K562 (cell line): ENCODE measurements at regions not wholly inside any gene's neighbourhood (a gene's known extent, or its start where the extent isn't known, plus 50 kb on each side); places are given as distances from the start of the nearest gene placed in this dataset.

Experiments
- CBFB ChIP-seq: sonication (generic); formaldehyde crosslinking; IDR thresholded peaks from 2 replicates; pipeline ENCODE4 v1.4.0; 2020; ENCODE audit warnings: mild to moderate bottlenecking, missing genetic modification reagents
- CEBPB ChIP-seq: fragments of 450-650 bp; IDR thresholded peaks from 2 replicates; pipeline ENCODE4 v1.6.1; 2016; ENCODE audit warnings: missing genetic modification characterization, missing compliant biosample characterization
- EHMT2 ChIP-seq: fragments of 450-650 bp; IDR thresholded peaks from 2 replicates; pipeline ENCODE4 v1.6.1; 2018; ENCODE audit warnings: antibody characterized with exemption
- HLTF ChIP-seq: fragments of 450-650 bp; IDR thresholded peaks from 2 replicates; pipeline ENCODE4 v1.6.1; 2016
- KDM1A ChIP-seq, 2 experiments: fragments of 450-650 bp; IDR thresholded peaks; 2 replicates each; pipeline ENCODE4 v1.6.1; 2016; ENCODE audit warnings: mild to moderate bottlenecking in 2 of 2
- MAFF ChIP-seq: IDR thresholded peaks from 2 replicates; pipeline ENCODE4 v1.6.1; 2012; ENCODE audit warnings: low read length, improper control_type of control experiment
- NRF1 ChIP-seq, 2 experiments: fragments of 450-650 bp; IDR thresholded peaks in 1 of 2; conservative IDR thresholded peaks in 1 of 2; 2 replicates each; pipeline ENCODE4 v1.6.1; 2014; ENCODE audit warnings: mild to moderate bottlenecking in 2 of 2
- RBM15 ChIP-seq: fragments of 200-400 bp; formaldehyde crosslinking; IDR thresholded peaks from 2 replicates; pipeline ENCODE4 v1.6.1; 2018; ENCODE audit warnings: mild to moderate bottlenecking, low read length, moderate library complexity; ENCODE audit not compliant: insufficient read depth
- ZNF408 ChIP-seq: fragments of 250-450 bp; sonication (Bioruptor Pico); IDR thresholded peaks from 2 replicates; pipeline ENCODE4 v1.4.0; 2020; ENCODE audit warnings: low read depth, mild to moderate bottlenecking, moderate library complexity
- ZNF79 ChIP-seq: fragments of 250-450 bp; sonication (Bioruptor Pico); IDR thresholded peaks from 2 replicates; pipeline ENCODE4 v1.4.0; 2020; ENCODE audit warnings: low read depth, mild to moderate bottlenecking, moderate library complexity
- TF ChIP-seq, protein P1 (sequence below): fragments of 450-650 bp; IDR thresholded peaks from 2 replicates; pipeline ENCODE4 v1.6.1; 2016; ENCODE audit warnings: missing biosample characterization, missing genetic modification characterization
- TF ChIP-seq, protein P2 (sequence below): fragments of 250-450 bp; sonication (Bioruptor Pico); IDR thresholded peaks from 2 replicates; pipeline ENCODE4 v1.4.0; 2020; ENCODE audit warnings: borderline replicate concordance
- TF ChIP-seq, protein P3 (sequence below): sonication (generic); formaldehyde crosslinking; IDR thresholded peaks from 2 replicates; pipeline ENCODE4 v1.8.1; 2022; ENCODE audit warnings: missing genetic modification reagents
- TF ChIP-seq, protein P4 (sequence below): fragments of 200-400 bp; formaldehyde crosslinking; IDR thresholded peaks from 2 replicates; pipeline ENCODE4 v1.6.1; 2017; ENCODE audit warnings: mild to moderate bottlenecking, low read depth, low read length, moderate library complexity
- TF ChIP-seq, protein P5 (sequence below): sonication (generic); formaldehyde crosslinking; IDR thresholded peaks from 2 replicates; pipeline ENCODE4 v1.8.1; 2023; ENCODE audit warnings: mild to moderate bottlenecking, missing genetic modification reagents
- TF ChIP-seq, protein P6 (sequence below): fragments of 150-350 bp; conservative IDR thresholded peaks from 2 replicates; pipeline ENCODE4 v1.6.1; 2014; ENCODE audit warnings: low read length

DNA sequence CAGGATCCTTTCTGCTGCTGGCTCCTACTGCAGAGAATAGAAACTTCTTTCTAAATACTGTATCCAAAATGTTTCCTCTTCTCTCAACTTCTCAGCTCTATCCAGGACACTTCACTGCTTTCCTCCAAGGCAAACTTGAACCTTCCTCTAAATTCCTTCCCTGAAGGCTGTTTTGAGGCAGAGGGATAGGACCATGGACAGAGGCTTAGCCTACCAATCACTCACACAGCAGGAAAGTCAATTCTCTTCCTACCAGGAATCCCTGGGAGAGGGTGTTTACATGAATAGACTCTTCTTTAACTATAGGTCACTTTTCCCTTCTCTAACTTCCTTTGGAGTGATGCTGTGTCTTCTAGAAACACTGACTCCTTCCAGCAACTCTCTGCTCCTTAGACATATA is 115.6 kb upstream of the MKLN1 start (continued):
- TF ChIP-seq CBFB (no peak), EHMT2 (peak; percentile 97), ZNF79 (CRISPR knock-in tag) (no peak), NRF1 (conservative IDR thresholded peaks at IDR 0.05 in 1 of 2, IDR thresholded peaks at IDR 0.05 in 1 of 2) (no peak), KDM1A (IDR thresholded peaks at IDR 0.05) (no peak), MAFF (no peak), HLTF (no peak), CEBPB (tag) (no peak), RBM15 (no peak), ZNF408 (no peak)
- TF ChIP-seq, protein P1, sequence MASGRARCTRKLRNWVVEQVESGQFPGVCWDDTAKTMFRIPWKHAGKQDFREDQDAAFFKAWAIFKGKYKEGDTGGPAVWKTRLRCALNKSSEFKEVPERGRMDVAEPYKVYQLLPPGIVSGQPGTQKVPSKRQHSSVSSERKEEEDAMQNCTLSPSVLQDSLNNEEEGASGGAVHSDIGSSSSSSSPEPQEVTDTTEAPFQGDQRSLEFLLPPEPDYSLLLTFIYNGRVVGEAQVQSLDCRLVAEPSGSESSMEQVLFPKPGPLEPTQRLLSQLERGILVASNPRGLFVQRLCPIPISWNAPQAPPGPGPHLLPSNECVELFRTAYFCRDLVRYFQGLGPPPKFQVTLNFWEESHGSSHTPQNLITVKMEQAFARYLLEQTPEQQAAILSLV, result no peak
- TF ChIP-seq, protein P2, sequence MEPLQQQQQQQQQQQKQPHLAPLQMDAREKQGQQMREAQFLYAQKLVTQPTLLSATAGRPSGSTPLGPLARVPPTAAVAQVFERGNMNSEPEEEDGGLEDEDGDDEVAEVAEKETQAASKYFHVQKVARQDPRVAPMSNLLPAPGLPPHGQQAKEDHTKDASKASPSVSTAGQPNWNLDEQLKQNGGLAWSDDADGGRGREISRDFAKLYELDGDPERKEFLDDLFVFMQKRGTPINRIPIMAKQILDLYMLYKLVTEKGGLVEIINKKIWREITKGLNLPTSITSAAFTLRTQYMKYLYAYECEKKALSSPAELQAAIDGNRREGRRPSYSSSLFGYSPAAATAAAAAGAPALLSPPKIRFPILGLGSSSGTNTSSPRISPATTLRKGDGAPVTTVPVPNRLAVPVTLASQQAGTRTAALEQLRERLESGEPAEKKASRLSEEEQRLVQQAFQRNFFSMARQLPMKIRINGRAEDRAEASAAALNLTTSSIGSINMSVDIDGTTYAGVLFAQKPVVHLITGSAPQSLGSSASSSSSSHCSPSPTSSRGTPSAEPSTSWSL, result no peak
- TF ChIP-seq, protein P3, sequence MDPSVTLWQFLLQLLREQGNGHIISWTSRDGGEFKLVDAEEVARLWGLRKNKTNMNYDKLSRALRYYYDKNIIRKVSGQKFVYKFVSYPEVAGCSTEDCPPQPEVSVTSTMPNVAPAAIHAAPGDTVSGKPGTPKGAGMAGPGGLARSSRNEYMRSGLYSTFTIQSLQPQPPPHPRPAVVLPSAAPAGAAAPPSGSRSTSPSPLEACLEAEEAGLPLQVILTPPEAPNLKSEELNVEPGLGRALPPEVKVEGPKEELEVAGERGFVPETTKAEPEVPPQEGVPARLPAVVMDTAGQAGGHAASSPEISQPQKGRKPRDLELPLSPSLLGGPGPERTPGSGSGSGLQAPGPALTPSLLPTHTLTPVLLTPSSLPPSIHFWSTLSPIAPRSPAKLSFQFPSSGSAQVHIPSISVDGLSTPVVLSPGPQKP (CRISPR knock-in tag), result no peak
- TF ChIP-seq, protein P4, sequence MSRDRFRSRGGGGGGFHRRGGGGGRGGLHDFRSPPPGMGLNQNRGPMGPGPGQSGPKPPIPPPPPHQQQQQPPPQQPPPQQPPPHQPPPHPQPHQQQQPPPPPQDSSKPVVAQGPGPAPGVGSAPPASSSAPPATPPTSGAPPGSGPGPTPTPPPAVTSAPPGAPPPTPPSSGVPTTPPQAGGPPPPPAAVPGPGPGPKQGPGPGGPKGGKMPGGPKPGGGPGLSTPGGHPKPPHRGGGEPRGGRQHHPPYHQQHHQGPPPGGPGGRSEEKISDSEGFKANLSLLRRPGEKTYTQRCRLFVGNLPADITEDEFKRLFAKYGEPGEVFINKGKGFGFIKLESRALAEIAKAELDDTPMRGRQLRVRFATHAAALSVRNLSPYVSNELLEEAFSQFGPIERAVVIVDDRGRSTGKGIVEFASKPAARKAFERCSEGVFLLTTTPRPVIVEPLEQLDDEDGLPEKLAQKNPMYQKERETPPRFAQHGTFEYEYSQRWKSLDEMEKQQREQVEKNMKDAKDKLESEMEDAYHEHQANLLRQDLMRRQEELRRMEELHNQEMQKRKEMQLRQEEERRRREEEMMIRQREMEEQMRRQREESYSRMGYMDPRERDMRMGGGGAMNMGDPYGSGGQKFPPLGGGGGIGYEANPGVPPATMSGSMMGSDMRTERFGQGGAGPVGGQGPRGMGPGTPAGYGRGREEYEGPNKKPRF, result no peak
- TF ChIP-seq, protein P5, sequence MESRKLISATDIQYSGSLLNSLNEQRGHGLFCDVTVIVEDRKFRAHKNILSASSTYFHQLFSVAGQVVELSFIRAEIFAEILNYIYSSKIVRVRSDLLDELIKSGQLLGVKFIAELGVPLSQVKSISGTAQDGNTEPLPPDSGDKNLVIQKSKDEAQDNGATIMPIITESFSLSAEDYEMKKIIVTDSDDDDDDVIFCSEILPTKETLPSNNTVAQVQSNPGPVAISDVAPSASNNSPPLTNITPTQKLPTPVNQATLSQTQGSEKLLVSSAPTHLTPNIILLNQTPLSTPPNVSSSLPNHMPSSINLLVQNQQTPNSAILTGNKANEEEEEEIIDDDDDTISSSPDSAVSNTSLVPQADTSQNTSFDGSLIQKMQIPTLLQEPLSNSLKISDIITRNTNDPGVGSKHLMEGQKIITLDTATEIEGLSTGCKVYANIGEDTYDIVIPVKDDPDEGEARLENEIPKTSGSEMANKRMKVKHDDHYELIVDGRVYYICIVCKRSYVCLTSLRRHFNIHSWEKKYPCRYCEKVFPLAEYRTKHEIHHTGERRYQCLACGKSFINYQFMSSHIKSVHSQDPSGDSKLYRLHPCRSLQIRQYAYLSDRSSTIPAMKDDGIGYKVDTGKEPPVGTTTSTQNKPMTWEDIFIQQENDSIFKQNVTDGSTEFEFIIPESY, result no peak
- TF ChIP-seq, protein P6, sequence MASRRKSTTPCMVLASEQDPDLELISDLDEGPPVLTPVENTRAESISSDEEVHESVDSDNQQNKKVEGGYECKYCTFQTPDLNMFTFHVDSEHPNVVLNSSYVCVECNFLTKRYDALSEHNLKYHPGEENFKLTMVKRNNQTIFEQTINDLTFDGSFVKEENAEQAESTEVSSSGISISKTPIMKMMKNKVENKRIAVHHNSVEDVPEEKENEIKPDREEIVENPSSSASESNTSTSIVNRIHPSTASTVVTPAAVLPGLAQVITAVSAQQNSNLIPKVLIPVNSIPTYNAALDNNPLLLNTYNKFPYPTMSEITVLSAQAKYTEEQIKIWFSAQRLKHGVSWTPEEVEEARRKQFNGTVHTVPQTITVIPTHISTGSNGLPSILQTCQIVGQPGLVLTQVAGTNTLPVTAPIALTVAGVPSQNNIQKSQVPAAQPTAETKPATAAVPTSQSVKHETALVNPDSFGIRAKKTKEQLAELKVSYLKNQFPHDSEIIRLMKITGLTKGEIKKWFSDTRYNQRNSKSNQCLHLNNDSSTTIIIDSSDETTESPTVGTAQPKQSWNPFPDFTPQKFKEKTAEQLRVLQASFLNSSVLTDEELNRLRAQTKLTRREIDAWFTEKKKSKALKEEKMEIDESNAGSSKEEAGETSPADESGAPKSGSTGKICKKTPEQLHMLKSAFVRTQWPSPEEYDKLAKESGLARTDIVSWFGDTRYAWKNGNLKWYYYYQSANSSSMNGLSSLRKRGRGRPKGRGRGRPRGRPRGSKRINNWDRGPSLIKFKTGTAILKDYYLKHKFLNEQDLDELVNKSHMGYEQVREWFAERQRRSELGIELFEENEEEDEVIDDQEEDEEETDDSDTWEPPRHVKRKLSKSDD, result no peak
